Upper lobe of left lung (tissue), 4 donors: ENCODE measurements at regions not wholly inside any gene's neighbourhood (a gene's known extent, or its start where the extent isn't known, plus 50 kb on each side); places are given as distances from the start of the nearest gene placed in this dataset.

Source experiments
- CTCF ChIP-seq, 6 experiments: fragments of 450-650 bp in 4 of 6; fragments of 200-600 bp in 2 of 6; sonication (generic) in 2 of 6; IDR thresholded peaks; one replicate each; pipeline ENCODE4 v1.5.1; 2016 to 2019; ENCODE audit warnings: antibody characterized with exemption in 6 of 6
- POLR2A ChIP-seq, 4 donors: fragments of 450-650 bp; IDR thresholded peaks; one replicate each; pipeline ENCODE4 v1.5.1; 2016 to 2017; ENCODE audit warnings: antibody characterized with exemption in 4 of 4, mild to moderate bottlenecking in 2 of 4
- POLR2AphosphoS5 ChIP-seq, 2 donors: sonication (generic); formaldehyde crosslinking; IDR thresholded peaks; one replicate each; pipeline ENCODE4 v1.5.1; 2017; ENCODE audit warnings: antibody characterized with exemption in 2 of 2

GRCh38 chr7:81210137-81211064 is 291.6 kb upstream of the SEMA3C start:
- TF ChIP-seq CTCF (IDR thresholded peaks at IDR 0.05) (no peak), POLR2A (IDR thresholded peaks at IDR 0.05) (no peak), POLR2AphosphoS5 (IDR thresholded peaks at IDR 0.05) (no peak)
